Suprapubic skin (tissue), 4 donors: ENCODE measurements at regions not wholly inside any gene's neighbourhood (a gene's known extent, or its start where the extent isn't known, plus 50 kb on each side); places are given as distances from the start of the nearest gene placed in this dataset.

Source experiments
- DNase-seq, 2 donors: peaks; one replicate each; pipeline ENCODE4 v3.0.0-alpha.2; 2019; ENCODE audit warnings: low spot score in 2 of 2
- H3K27ac ChIP-seq: fragments of 200-600 bp; sonication (generic); one replicate; pipeline ENCODE4 v1.5.1; 2019
- H3K27me3 ChIP-seq: fragments of 200-600 bp; sonication (generic); one replicate; pipeline ENCODE4 v1.5.1; 2019
- H3K36me3 ChIP-seq: fragments of 200-600 bp; sonication (generic); one replicate; pipeline ENCODE4 v1.5.1; 2019
- H3K4me1 ChIP-seq: fragments of 200-600 bp; sonication (generic); one replicate; pipeline ENCODE4 v1.5.1; 2019
- H3K4me3 ChIP-seq: fragments of 200-600 bp; sonication (generic); one replicate; pipeline ENCODE4 v1.5.1; 2019; ENCODE audit warnings: mild to moderate bottlenecking
- H3K9me3 ChIP-seq: fragments of 200-600 bp; sonication (generic); one replicate; pipeline ENCODE4 v1.5.1; 2019
- EP300 ChIP-seq: sonication (generic); formaldehyde crosslinking; IDR thresholded peaks from one replicate; pipeline ENCODE4 v1.6.1; 2017; ENCODE audit warnings: antibody characterized with exemption
- POLR2A ChIP-seq, 2 donors: fragments of 450-650 bp; IDR thresholded peaks; one replicate each; pipeline ENCODE4 v1.6.1; 2017; ENCODE audit warnings: antibody characterized with exemption in 2 of 2, mild to moderate bottlenecking in 2 of 2, moderate library complexity in 2 of 2
- POLR2AphosphoS5 ChIP-seq, 3 donors: sonication (generic); formaldehyde crosslinking; IDR thresholded peaks; one replicate each; pipeline ENCODE4 v1.6.1; 2017; ENCODE audit warnings: antibody characterized with exemption in 3 of 3
- WGBS: methylation state at CpG from one replicate; pipeline ENCODE4 v1.1.5; 2018; 5-methylcytosine and 5-hydroxymethylcytosine counted together
- TF ChIP-seq, protein P1 (sequence below), 2 donors: fragments of 200-600 bp in 1 of 2; fragments of 450-650 bp in 1 of 2; sonication (generic) in 1 of 2; IDR thresholded peaks; one replicate each; pipeline ENCODE4 v1.5.1; 2016 to 2019; ENCODE audit warnings: antibody characterized with exemption in 2 of 2, mild to moderate bottlenecking in 1 of 2, moderate library complexity in 1 of 2

DNA sequence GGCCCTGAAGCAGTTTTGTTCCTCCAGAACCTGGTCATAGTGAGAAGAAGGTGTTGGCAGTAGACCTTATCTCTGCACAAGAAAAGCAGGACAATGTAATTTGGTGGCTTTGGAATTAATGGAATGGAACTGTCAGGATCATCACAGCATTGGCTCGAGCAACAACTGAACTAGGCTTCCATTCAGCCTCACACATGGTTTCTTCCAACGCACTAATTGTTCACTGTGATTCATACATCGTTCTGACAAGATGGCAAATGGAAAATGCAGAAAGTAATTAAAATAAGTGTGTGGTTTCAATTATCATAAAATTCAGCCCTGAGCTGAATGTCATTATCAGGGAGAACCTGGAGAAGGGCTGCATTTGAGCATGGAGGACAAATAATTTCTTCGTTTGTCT lies 80.6 kb downstream of the MFSD1 start:
- WGBS, result 64% methylated on average over 4 of the region's 4 CpGs
- Histone ChIP-seq H3K27ac (no peak overlapping the region), H3K4me3 (no peak overlapping the region), H3K4me1 (no peaks in the 10 kb centered on the region), H3K36me3 (no peaks in the 10 kb centered on the region), H3K27me3 (no peaks in the 10 kb centered on the region), H3K9me3 (peaks cover 6% of the 10 kb centered on the region)
- DNase-seq, result no peak
- TF ChIP-seq, protein P1, sequence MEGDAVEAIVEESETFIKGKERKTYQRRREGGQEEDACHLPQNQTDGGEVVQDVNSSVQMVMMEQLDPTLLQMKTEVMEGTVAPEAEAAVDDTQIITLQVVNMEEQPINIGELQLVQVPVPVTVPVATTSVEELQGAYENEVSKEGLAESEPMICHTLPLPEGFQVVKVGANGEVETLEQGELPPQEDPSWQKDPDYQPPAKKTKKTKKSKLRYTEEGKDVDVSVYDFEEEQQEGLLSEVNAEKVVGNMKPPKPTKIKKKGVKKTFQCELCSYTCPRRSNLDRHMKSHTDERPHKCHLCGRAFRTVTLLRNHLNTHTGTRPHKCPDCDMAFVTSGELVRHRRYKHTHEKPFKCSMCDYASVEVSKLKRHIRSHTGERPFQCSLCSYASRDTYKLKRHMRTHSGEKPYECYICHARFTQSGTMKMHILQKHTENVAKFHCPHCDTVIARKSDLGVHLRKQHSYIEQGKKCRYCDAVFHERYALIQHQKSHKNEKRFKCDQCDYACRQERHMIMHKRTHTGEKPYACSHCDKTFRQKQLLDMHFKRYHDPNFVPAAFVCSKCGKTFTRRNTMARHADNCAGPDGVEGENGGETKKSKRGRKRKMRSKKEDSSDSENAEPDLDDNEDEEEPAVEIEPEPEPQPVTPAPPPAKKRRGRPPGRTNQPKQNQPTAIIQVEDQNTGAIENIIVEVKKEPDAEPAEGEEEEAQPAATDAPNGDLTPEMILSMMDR (IDR thresholded peaks at IDR 0.05), result no peak
- TF ChIP-seq POLR2AphosphoS5 (IDR thresholded peaks at IDR 0.05) (no peak), EP300 (no peak), POLR2A (IDR thresholded peaks at IDR 0.05) (no peak)

- no peak for DNase-seq
- Histone ChIP-seq H3K4me1 (no peaks in the 10 kb centered on the region), H3K4me3 (no peak overlapping the region), H3K9me3 (no peaks in the 10 kb centered on the region), H3K27me3 (no peaks in the 10 kb centered on the region), H3K27ac (no peak overlapping the region), H3K36me3 (no peaks in the 10 kb centered on the region)
- WGBS, result 64% methylated on average over 6 of the region's 6 CpGs
- TF ChIP-seq, protein P1 (IDR thresholded peaks at IDR 0.05), result no peak
Measured at GRCh38 chr3:158896729-158897128, 94.9 kb downstream of the MFSD1 start.

DNA sequence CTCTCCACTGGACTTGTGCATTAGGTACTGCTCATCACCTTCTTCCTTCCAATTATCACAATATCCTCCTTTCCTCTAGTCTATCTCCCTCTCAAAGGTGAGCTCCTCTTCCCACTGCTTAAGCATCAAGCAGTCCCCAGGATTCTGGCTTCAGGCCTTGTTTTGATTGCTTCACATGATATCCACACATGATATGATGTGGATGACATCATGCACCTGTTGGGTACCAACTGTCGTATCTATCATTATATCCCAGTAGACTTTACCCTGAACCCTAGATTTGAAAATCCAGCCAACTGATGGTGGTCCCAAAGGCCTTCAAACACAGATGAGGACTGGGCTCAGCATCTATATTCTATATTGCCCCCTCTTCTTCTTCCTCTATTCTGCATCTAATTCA lies 104.9 kb downstream of the MFSD1 start:
- Histone ChIP-seq H3K36me3 (no peaks in the 10 kb centered on the region), H3K4me1 (no peaks in the 10 kb centered on the region), H3K27me3 (no peaks in the 10 kb centered on the region), H3K27ac (no peak overlapping the region), H3K4me3 (no peak overlapping the region), H3K9me3 (no peaks in the 10 kb centered on the region)
- DNase-seq, result no peak
- WGBS, result 100% methylated on average over 1 of the region's 1 CpG
- TF ChIP-seq EP300 (no peak), POLR2A (IDR thresholded peaks at IDR 0.05) (no peak), POLR2AphosphoS5 (IDR thresholded peaks at IDR 0.05) (no peak)
- TF ChIP-seq, protein P1 (IDR thresholded peaks at IDR 0.05), result no peak

DNA sequence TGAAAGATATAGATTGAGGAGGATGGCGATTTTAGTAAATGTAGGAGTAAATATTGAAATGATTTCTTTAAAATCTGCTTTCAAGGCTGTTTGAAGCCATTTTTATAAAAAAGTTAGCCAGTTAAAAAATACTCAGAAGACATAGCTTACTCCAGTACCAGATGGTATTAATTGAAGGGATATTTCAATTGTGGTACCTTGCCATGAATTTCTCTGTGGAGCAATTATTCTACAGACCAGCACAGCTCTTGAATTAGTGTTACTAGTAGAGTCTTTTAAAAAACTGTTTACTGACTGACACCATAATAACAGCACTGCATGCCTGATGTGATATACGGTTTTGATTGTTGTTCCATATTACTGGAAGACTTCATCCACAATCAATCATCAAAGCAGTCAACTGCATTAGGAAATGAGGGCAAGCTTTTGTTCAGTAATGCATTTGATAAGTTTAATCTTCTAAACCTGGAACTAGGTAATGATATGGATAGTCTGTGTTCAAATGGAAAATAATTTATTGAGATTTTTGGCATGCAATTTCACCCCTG lies 106.4 kb downstream of the MFSD1 start:
- no peak for DNase-seq
- H3K27ac ChIP-seq, result no peak overlapping the region
- no peaks in the 10 kb centered on the region for H3K27me3 ChIP-seq
- no peak overlapping the region for H3K4me3 ChIP-seq
- H3K4me1 ChIP-seq, result no peaks in the 10 kb centered on the region
- no peak for TF ChIP-seq EP300
- TF ChIP-seq POLR2A (IDR thresholded peaks at IDR 0.05), result no peak
- TF ChIP-seq, protein P1 (IDR thresholded peaks at IDR 0.05), result no peak
- TF ChIP-seq POLR2AphosphoS5 (IDR thresholded peaks at IDR 0.05), result no peak
- WGBS, result 56% methylated on average over 2 of the region's 2 CpGs
- no peaks in the 10 kb centered on the region for H3K9me3 ChIP-seq
- H3K36me3 ChIP-seq, result no peaks in the 10 kb centered on the region

DNA sequence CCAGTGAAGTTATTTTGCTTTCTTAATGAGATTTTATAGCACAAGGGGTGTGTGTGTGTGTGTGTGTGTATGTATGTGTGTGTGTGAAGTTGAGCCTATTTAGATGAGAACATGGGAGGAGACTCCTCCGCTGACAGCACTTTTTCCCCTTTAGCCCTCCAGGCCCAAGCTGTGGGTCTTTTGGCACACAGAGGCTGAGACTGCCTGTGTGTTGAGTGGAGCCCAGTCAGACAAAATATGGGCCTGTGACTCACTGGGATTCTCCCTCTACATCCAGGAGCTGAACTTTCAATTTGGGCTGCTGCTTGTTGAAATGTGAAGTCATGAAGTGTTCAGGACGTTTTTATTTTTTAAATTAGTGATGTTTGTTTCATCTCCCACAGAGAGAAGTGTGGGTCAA lies 108.0 kb downstream of the MFSD1 start:
- Histone ChIP-seq H3K4me3 (no peak overlapping the region), H3K9me3 (no peaks in the 10 kb centered on the region), H3K36me3 (no peaks in the 10 kb centered on the region), H3K27me3 (no peaks in the 10 kb centered on the region), H3K27ac (no peak overlapping the region), H3K4me1 (no peaks in the 10 kb centered on the region)
- WGBS, result 41% methylated on average over 2 of the region's 2 CpGs
- no peak for TF ChIP-seq POLR2A (IDR thresholded peaks at IDR 0.05)
- TF ChIP-seq, protein P1 (IDR thresholded peaks at IDR 0.05), result no peak
- no peak for TF ChIP-seq POLR2AphosphoS5 (IDR thresholded peaks at IDR 0.05)
- TF ChIP-seq EP300, result no peak
- DNase-seq, result no peak
